ENCODE measurements at regions not wholly inside any gene's neighbourhood (a gene's known extent, or its start where the extent isn't known, plus 50 kb on each side); places are given as distances from the start of the nearest gene placed in this dataset.

GRCh38 chr1:68590473-68590872 is 93.6 kb upstream of the DEPDC1 start:
- TF ChIP-seq CTCF (IDR thresholded peaks at IDR 0.05) = no peak
- no peak for TF ChIP-seq EP300 (IDR thresholded peaks at IDR 0.05)
- TF ChIP-seq POLR2A (IDR thresholded peaks at IDR 0.05) = no peak
